Hepatocyte (in vitro differentiated cells): ENCODE measurements at regions not wholly inside any gene's neighbourhood (a gene's known extent, or its start where the extent isn't known, plus 50 kb on each side); places are given as distances from the start of the nearest gene placed in this dataset.

Experiments used
- CTCF ChIP-seq: fragments of 200-600 bp; sonication (generic); IDR thresholded peaks from 2 replicates; pipeline ENCODE4 v1.5.1; 2016; ENCODE audit warnings: antibody characterized with exemption, mild to moderate bottlenecking; ENCODE audit not compliant: poor library complexity
- EZH2 ChIP-seq: fragments of 200-600 bp; sonication (generic); IDR thresholded peaks from 2 replicates; pipeline ENCODE4 v1.6.1; 2016; ENCODE audit warnings: antibody characterized with exemption, mild to moderate bottlenecking, borderline replicate concordance

GRCh38 chr5:92002721-92003274, 619.7 kb upstream of the ARRDC3 start:
- TF ChIP-seq CTCF = no peak
- TF ChIP-seq EZH2 = no peak
